Panc1 (cell line): ENCODE measurements at regions not wholly inside any gene's neighbourhood (a gene's known extent, or its start where the extent isn't known, plus 50 kb on each side); places are given as distances from the start of the nearest gene placed in this dataset.

Experiments
- ATAC-seq: fragments of 200-7000 bp; cut with Tn5 transposase; 2 replicates; pipeline ENCODE4 v1.9.1; 2020; ENCODE audit warnings: mild to moderate bottlenecking, moderate library complexity
- BruUV-seq: library from RNA; stranded (reverse); fragments of 400-500 nt; replicated peaks from 2 replicates; lab custom pipeline; 2021; lab: Mats Ljungman, UMichigan
- CTCF ChIA-PET: fragments of 300-600 bp; sonication (Branson Sonifier 250); formaldehyde crosslinking; loops from one replicate; lab custom pipeline; 2022; ENCODE audit warnings: antibody characterized with exemption; lab: Charles Lee
- POLR2A ChIA-PET: fragments of 300-600 bp; sonication (Branson Sonifier 250); formaldehyde crosslinking; loops from one replicate; lab custom pipeline; 2022; ENCODE audit warnings: antibody characterized with exemption; lab: Charles Lee
- DNase-seq: peaks from one replicate; pipeline ENCODE4 v3.0.0-alpha.2; 2010; ENCODE audit warnings: low read depth, low spot score
- H3K27ac ChIP-seq: 2 replicates; pipeline ENCODE4 v1.5.1; 2011; ENCODE audit warnings: mild to moderate bottlenecking, low read length, inconsistent platforms
- H3K27me3 ChIP-seq: fragments of 200-500 bp; sonication (Bioruptor generic); 2 replicates; pipeline ENCODE4 v1.6.0; 2014; ENCODE audit warnings: low read length, inconsistent platforms; ENCODE audit not compliant: control insufficient read depth, insufficient read depth
- H3K36me3 ChIP-seq: fragments of 200-500 bp; sonication (Bioruptor generic); 2 replicates; pipeline ENCODE4 v1.5.1; 2014; ENCODE audit warnings: inconsistent platforms, mild to moderate bottlenecking, low read length, moderate library complexity; ENCODE audit not compliant: control insufficient read depth, insufficient read depth
- H3K4me1 ChIP-seq: 2 replicates; pipeline ENCODE4 v1.5.1; 2011; ENCODE audit warnings: inconsistent platforms, mild to moderate bottlenecking, low read length, moderate library complexity; ENCODE audit not compliant: control insufficient read depth, insufficient read depth
- H3K4me3 ChIP-seq, 2 experiments: 2 replicates each; pipeline ENCODE4 v1.5.1; 2011 to 2012; ENCODE audit warnings: low read depth in 2 of 2, low read length in 2 of 2, mild to moderate bottlenecking in 2 of 2, inconsistent platforms in 1 of 2, moderate library complexity in 1 of 2
- H3K9me3 ChIP-seq: fragments of 200-500 bp; sonication (Bioruptor generic); 2 replicates; pipeline ENCODE4 v1.5.1; 2014; ENCODE audit warnings: low read depth, mild to moderate bottlenecking, inconsistent platforms, low read length, moderate library complexity; ENCODE audit not compliant: control insufficient read depth, insufficient read depth
- POLR2AphosphoS5 ChIP-seq: IDR thresholded peaks from 2 replicates; pipeline ENCODE4 v1.6.1; 2012; ENCODE audit warnings: mild to moderate bottlenecking, low read depth, low read length, moderate library complexity
- SIN3A ChIP-seq: IDR thresholded peaks from 2 replicates; pipeline ENCODE4 v1.6.1; 2012; ENCODE audit warnings: low read depth, mild to moderate bottlenecking, low read length, moderate library complexity, borderline replicate concordance; ENCODE audit not compliant: insufficient read depth
- TCF7L2 ChIP-seq: IDR thresholded peaks from 2 replicates; pipeline ENCODE4 v1.6.1; 2011; ENCODE audit warnings: mild to moderate bottlenecking, low read depth, low read length, inconsistent platforms
- in situ Hi-C: cut with HindIII; loops from 2 replicates; pipeline ENCODE4 v1.10.0; 2016; ENCODE audit warnings: low sequenced_read_pairs, low pct_unique_long_range_greater_than_20kb
- intact Hi-C: fragments of 100-400 bp; cut with micrococcal nuclease; formaldehyde crosslinking; loops from one replicate; pipeline ENCODE4 v1.10.0; 2022; ENCODE audit not compliant: unreplicated experiment
- TF ChIP-seq, protein P1 (sequence below): fragments of 450-650 bp; IDR thresholded peaks from 2 replicates; pipeline ENCODE4 v1.5.1; 2017; ENCODE audit warnings: mild to moderate bottlenecking
- TF ChIP-seq, protein P2 (sequence below), 2 experiments: IDR thresholded peaks; 2 replicates each; pipeline ENCODE4 v1.6.1; 2011 to 2012; ENCODE audit warnings: low read depth in 2 of 2, control low read depth in 1 of 2, low read length in 1 of 2, mild to moderate bottlenecking in 1 of 2, moderate library complexity in 1 of 2; ENCODE audit not compliant: insufficient read depth in 1 of 2

- no peaks in the 10 kb centered on the region for H3K36me3 ChIP-seq
- no peak overlapping the region for H3K27ac ChIP-seq
- in situ Hi-C loops (no loop called here), intact Hi-C loops (no loop called here)
- POLR2A ChIA-PET: no interaction called here
- DNase-seq: no peak
- H3K27me3 ChIP-seq: no peaks in the 10 kb centered on the region
- H3K4me3 ChIP-seq: no peak overlapping the region
- CTCF ChIA-PET: no interaction called here
- ATAC-seq: no peak
- H3K9me3 ChIP-seq: no peaks in the 10 kb centered on the region
- TF ChIP-seq, protein P1, sequence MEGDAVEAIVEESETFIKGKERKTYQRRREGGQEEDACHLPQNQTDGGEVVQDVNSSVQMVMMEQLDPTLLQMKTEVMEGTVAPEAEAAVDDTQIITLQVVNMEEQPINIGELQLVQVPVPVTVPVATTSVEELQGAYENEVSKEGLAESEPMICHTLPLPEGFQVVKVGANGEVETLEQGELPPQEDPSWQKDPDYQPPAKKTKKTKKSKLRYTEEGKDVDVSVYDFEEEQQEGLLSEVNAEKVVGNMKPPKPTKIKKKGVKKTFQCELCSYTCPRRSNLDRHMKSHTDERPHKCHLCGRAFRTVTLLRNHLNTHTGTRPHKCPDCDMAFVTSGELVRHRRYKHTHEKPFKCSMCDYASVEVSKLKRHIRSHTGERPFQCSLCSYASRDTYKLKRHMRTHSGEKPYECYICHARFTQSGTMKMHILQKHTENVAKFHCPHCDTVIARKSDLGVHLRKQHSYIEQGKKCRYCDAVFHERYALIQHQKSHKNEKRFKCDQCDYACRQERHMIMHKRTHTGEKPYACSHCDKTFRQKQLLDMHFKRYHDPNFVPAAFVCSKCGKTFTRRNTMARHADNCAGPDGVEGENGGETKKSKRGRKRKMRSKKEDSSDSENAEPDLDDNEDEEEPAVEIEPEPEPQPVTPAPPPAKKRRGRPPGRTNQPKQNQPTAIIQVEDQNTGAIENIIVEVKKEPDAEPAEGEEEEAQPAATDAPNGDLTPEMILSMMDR: no peak
- no peak for TF ChIP-seq POLR2AphosphoS5
- no peak for TF ChIP-seq TCF7L2
- no peak for TF ChIP-seq SIN3A
- TF ChIP-seq, protein P2, sequence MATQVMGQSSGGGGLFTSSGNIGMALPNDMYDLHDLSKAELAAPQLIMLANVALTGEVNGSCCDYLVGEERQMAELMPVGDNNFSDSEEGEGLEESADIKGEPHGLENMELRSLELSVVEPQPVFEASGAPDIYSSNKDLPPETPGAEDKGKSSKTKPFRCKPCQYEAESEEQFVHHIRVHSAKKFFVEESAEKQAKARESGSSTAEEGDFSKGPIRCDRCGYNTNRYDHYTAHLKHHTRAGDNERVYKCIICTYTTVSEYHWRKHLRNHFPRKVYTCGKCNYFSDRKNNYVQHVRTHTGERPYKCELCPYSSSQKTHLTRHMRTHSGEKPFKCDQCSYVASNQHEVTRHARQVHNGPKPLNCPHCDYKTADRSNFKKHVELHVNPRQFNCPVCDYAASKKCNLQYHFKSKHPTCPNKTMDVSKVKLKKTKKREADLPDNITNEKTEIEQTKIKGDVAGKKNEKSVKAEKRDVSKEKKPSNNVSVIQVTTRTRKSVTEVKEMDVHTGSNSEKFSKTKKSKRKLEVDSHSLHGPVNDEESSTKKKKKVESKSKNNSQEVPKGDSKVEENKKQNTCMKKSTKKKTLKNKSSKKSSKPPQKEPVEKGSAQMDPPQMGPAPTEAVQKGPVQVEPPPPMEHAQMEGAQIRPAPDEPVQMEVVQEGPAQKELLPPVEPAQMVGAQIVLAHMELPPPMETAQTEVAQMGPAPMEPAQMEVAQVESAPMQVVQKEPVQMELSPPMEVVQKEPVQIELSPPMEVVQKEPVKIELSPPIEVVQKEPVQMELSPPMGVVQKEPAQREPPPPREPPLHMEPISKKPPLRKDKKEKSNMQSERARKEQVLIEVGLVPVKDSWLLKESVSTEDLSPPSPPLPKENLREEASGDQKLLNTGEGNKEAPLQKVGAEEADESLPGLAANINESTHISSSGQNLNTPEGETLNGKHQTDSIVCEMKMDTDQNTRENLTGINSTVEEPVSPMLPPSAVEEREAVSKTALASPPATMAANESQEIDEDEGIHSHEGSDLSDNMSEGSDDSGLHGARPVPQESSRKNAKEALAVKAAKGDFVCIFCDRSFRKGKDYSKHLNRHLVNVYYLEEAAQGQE (IDR thresholded peaks at IDR 0.05; ENCODE audit: insufficient read depth in 1 of 2, low read depth in 2 of 2, low read length in 1 of 2): no peak
- BruUV-seq: no TSS peak
- no peaks in the 10 kb centered on the region for H3K4me1 ChIP-seq
These were observed 120.2 kb upstream of the MAP3K4 start for GRCh38 chr6:160871320-160871719.

- Histone ChIP-seq H3K36me3 (no peaks in the 10 kb centered on the region), H3K9me3 (no peaks in the 10 kb centered on the region), H3K4me3 (no peak overlapping the region), H3K27ac (no peak overlapping the region), H3K27me3 (no peaks in the 10 kb centered on the region), H3K4me1 (no peaks in the 10 kb centered on the region; the same call in 1 of the 2 replicates)
- ChIA-PET POLR2A (no interaction called here), CTCF (no interaction called here)
- intact Hi-C loops: no loop called here
- ATAC-seq (no peak), DNase-seq (no peak)
- in situ Hi-C loops: no loop called here
- BruUV-seq: no TSS peak
- no peak for TF ChIP-seq POLR2AphosphoS5
- TF ChIP-seq, protein P1: no peak
- TF ChIP-seq SIN3A: no peak
- no peak for TF ChIP-seq TCF7L2
- TF ChIP-seq, protein P2 (IDR thresholded peaks at IDR 0.05; ENCODE audit: insufficient read depth in 1 of 2, low read depth in 2 of 2, low read length in 1 of 2): no peak
These were observed 110.3 kb upstream of the MAP3K4 start for GRCh38 chr6:160881148-160881808.
